SK-N-SH treated with all-trans-retinoic acid at 6 μM for 48 hours (cell line): ENCODE measurements at regions not wholly inside any gene's neighbourhood (a gene's known extent, or its start where the extent isn't known, plus 50 kb on each side); places are given as distances from the start of the nearest gene placed in this dataset.

Experiments used
- OSR1 ChIP-seq: fragments of 250-450 bp; sonication (Bioruptor Pico); IDR thresholded peaks from 2 replicates; pipeline ENCODE4 v1.8.0; 2022; ENCODE audit warnings: moderate library complexity, mild to moderate bottlenecking, inconsistent platforms
- PATZ1 ChIP-seq: fragments of 250-450 bp; sonication (Bioruptor Pico); IDR thresholded peaks from 2 replicates; pipeline ENCODE4 v1.8.0; 2020; ENCODE audit warnings: mild to moderate bottlenecking, moderate library complexity, borderline replicate concordance
- ZFP30 ChIP-seq: fragments of 450-650 bp; formaldehyde crosslinking; IDR thresholded peaks from 2 replicates; pipeline ENCODE4 v1.5.0; 2022; ENCODE audit warnings: mild to moderate bottlenecking, moderate library complexity

DNA sequence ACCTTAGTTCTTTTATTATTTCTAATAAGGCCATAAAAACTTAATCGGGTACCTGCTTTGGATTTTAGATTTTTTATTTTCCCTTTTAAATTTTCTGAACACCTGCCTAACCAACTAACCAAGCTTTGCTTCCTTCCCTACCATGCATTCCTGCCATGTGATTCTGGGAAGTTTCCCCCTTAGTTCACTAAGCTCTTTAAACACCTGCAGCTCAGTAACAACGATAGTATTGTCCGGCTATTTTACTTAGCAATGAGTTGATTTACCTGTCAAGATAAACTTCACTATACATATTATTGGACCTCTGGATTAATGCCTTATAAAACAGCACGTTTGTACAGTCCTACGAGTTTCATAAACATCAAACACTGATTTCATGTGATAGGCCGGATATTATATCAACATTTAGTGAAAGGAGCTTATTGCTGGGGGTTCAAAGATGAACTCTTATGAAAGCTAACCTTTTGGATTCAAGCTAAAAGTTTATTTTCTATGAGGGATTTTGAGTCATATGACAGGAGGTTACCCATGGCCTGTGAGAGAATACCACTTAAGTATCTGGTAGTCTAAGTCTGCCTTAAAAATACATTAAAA is 81.0 kb upstream of the STARD13 start:
- TF ChIP-seq PATZ1 (CRISPR knock-in tag) (no peak), ZFP30 (CRISPR knock-in tag) (no peak), OSR1 (CRISPR knock-in tag) (no peak)
